ENCODE measurements at regions not wholly inside any gene's neighbourhood (a gene's known extent, or its start where the extent isn't known, plus 50 kb on each side); places are given as distances from the start of the nearest gene placed in this dataset.

- Histone ChIP-seq H3K27me3 (replicated peaks; ENCODE audit: insufficient read depth, low read depth, low read length, poor library complexity) (no peaks in the 10 kb centered on the region), H3K4me1 (ENCODE audit: insufficient read depth, low read length, poor library complexity, severe bottlenecking) (no peaks in the 10 kb centered on the region), H3K27ac (ENCODE audit: low read depth, low read length, poor library complexity, severe bottlenecking) (no peak overlapping the region), H3K36me3 (ENCODE audit: insufficient read depth, low read length, poor library complexity, severe bottlenecking) (no peaks in the 10 kb centered on the region), H3K9me3 (ENCODE audit: low read depth, low read length, poor library complexity, severe bottlenecking) (peaks cover 12% of the 10 kb centered on the region), H3K4me3 (ENCODE audit: low read depth, low read length, poor library complexity, severe bottlenecking) (no peak overlapping the region)
- ChIA-PET CTCF (no interaction called here), POLR2A (ENCODE audit: low non-redundant PET) (no interaction called here)
- no TSS peak for BruUV-seq (replicated peaks)
- no peak for DNase-seq (ENCODE audit: low spot score)
- TF ChIP-seq EZH2 (IDR thresholded peaks at IDR 0.05; ENCODE audit: borderline replicate concordance, low read depth, low read length, poor library complexity, severe bottlenecking) (no peak), CTCF (conservative IDR thresholded peaks at IDR 0.05; ENCODE audit: low read depth, low read length) (no peak)
- intact Hi-C loops (cut with micrococcal nuclease; ENCODE audit: unreplicated experiment): no loop called here
Observed at GRCh38 chr4:101718810-101719209, 71.7 kb upstream of the BANK1 start.

GRCh38 chr4:101711590-101712260 lies 78.8 kb upstream of the BANK1 start:
- Histone ChIP-seq H3K27me3 (replicated peaks; ENCODE audit: insufficient read depth, low read depth, low read length, poor library complexity) (no peaks in the 10 kb centered on the region), H3K4me3 (ENCODE audit: low read depth, low read length, poor library complexity, severe bottlenecking) (no peak overlapping the region), H3K27ac (ENCODE audit: low read depth, low read length, poor library complexity, severe bottlenecking) (no peak overlapping the region), H3K4me1 (ENCODE audit: insufficient read depth, low read length, poor library complexity, severe bottlenecking) (no peaks in the 10 kb centered on the region), H3K36me3 (ENCODE audit: insufficient read depth, low read length, poor library complexity, severe bottlenecking) (no peaks in the 10 kb centered on the region), H3K9me3 (ENCODE audit: low read depth, low read length, poor library complexity, severe bottlenecking) (peaks cover 5% of the 10 kb centered on the region)
- POLR2A ChIA-PET (ENCODE audit: low non-redundant PET): no interaction called here
- CTCF ChIA-PET: interaction anchor here (0.7 kb wide), 1 partner anchor 291 kb away, joined by 4 read pairs; no protein-coding TSS in a partner anchor
- TF ChIP-seq EZH2 (IDR thresholded peaks at IDR 0.05; ENCODE audit: borderline replicate concordance, low read depth, low read length, poor library complexity, severe bottlenecking) (no peak), CTCF (conservative IDR thresholded peaks at IDR 0.05; ENCODE audit: low read depth, low read length) (no peak)
- intact Hi-C loops (cut with micrococcal nuclease; ENCODE audit: unreplicated experiment): no loop called here
- DNase-seq (ENCODE audit: low spot score): peak; percentile 38
- BruUV-seq (replicated peaks): no TSS peak

- Histone ChIP-seq H3K4me3 (ENCODE audit: low read depth, low read length, poor library complexity, severe bottlenecking) (no peak overlapping the region), H3K27me3 (replicated peaks; ENCODE audit: insufficient read depth, low read depth, low read length, poor library complexity) (no peaks in the 10 kb centered on the region), H3K4me1 (ENCODE audit: insufficient read depth, low read length, poor library complexity, severe bottlenecking) (no peaks in the 10 kb centered on the region), H3K9me3 (ENCODE audit: low read depth, low read length, poor library complexity, severe bottlenecking) (peaks cover 11% of the 10 kb centered on the region), H3K36me3 (ENCODE audit: insufficient read depth, low read length, poor library complexity, severe bottlenecking) (no peaks in the 10 kb centered on the region), H3K27ac (ENCODE audit: low read depth, low read length, poor library complexity, severe bottlenecking) (no peak overlapping the region)
- ChIA-PET CTCF (interaction anchor here (0.7 kb wide), 1 partner anchor 292 kb away, joined by 4 read pairs; no protein-coding TSS in a partner anchor), POLR2A (ENCODE audit: low non-redundant PET) (no interaction called here)
- BruUV-seq (replicated peaks): no TSS peak
- TF ChIP-seq EZH2 (IDR thresholded peaks at IDR 0.05; ENCODE audit: borderline replicate concordance, low read depth, low read length, poor library complexity, severe bottlenecking) (no peak), CTCF (conservative IDR thresholded peaks at IDR 0.05; ENCODE audit: low read depth, low read length) (no peak)
- no peak for DNase-seq (ENCODE audit: low spot score)
- intact Hi-C loops (cut with micrococcal nuclease; ENCODE audit: unreplicated experiment): no loop called here
Observed at GRCh38 chr4:101710806-101711205, 79.7 kb upstream of the BANK1 start.

Data from A673 (cell line).